GM12891 (cell line): ENCODE measurements at regions not wholly inside any gene's neighbourhood (a gene's known extent, or its start where the extent isn't known, plus 50 kb on each side); places are given as distances from the start of the nearest gene placed in this dataset.

Source experiments
- POLR2A ChIP-seq: IDR thresholded peaks from 2 replicates; pipeline ENCODE4 v1.6.1; 2011; ENCODE audit warnings: low read depth, low read length, control low read depth
- POLR2AphosphoS5 ChIP-seq: IDR thresholded peaks from 2 replicates; pipeline ENCODE4 v1.6.1; 2011; ENCODE audit warnings: low read depth, low read length, control low read depth
- SPI1 ChIP-seq: IDR thresholded peaks from 2 replicates; pipeline ENCODE4 v1.6.1; 2011; ENCODE audit warnings: low read depth, low read length, control low read depth

DNA sequence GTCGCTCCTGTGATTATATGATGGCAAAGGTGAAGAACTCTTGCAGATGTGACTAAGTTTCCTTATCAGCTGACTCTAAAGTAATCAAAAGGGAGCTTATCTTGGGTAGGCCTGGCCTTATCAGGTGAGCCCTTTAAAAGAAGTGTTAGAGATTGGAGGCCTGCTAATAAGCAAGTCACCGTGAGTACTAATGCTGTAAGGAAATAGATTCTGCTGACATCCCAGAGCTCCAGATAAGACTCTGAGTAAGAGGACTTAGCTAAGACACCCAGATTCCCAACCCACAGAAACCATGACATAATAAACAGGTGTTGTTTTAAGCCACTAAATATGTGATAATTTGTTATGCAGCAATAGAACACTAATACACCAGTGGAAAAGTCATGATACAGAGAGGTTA, 99.9 kb upstream of the FAM20A start:
- TF ChIP-seq SPI1 (no peak), POLR2AphosphoS5 (no peak), POLR2A (no peak)
